ENCODE measurements at regions not wholly inside any gene's neighbourhood (a gene's known extent, or its start where the extent isn't known, plus 50 kb on each side); places are given as distances from the start of the nearest gene placed in this dataset.
"Not testable (repeated sequence)": the region's sequence is repeated elsewhere in the genome, so short reads cannot be mapped to it uniquely, and the experiment has no call there.

GRCh38 chr22:48718818-48719500, 1108.7 kb downstream of the BRD1 start:
- no peak overlapping the region for H3K4me3 ChIP-seq
- no peak overlapping the region for H3K27ac ChIP-seq
- no peaks in the 10 kb centered on the region for H3K9me3 ChIP-seq (ENCODE audit: low read depth, low read length)
- H3K9ac ChIP-seq (ENCODE audit: insufficient read length) = no peak overlapping the region
- peaks cover 20% of the 10 kb centered on the region for H3K36me3 ChIP-seq (ENCODE audit: insufficient read depth, low read length)
- no peak for DNase-seq (ENCODE audit: low read depth, low spot score)
- TF ChIP-seq POLR2AphosphoS5 (IDR thresholded peaks at IDR 0.05; ENCODE audit: borderline replicate concordance, low read depth, low read length) (no peak), EZH2 (IDR thresholded peaks at IDR 0.05) (no peak), FOXP2 (optimal IDR thresholded peaks at IDR 0.05; ENCODE audit: control extremely low read depth, extremely low read length, insufficient read depth) (no peak)

GRCh38 chr22:48717883-48718817, 1109.5 kb downstream of the BRD1 start:
- no peak for TF ChIP-seq POLR2AphosphoS5 (IDR thresholded peaks at IDR 0.05; ENCODE audit: borderline replicate concordance, low read depth, low read length)
- TF ChIP-seq FOXP2 (optimal IDR thresholded peaks at IDR 0.05; ENCODE audit: control extremely low read depth, extremely low read length, insufficient read depth) = no peak
- no peak for TF ChIP-seq EZH2 (IDR thresholded peaks at IDR 0.05)
- H3K36me3 ChIP-seq (ENCODE audit: insufficient read depth, low read length) = peaks cover 25% of the 10 kb centered on the region
- DNase-seq (ENCODE audit: low read depth, low spot score) = no peak
- no peak overlapping the region for H3K9ac ChIP-seq (ENCODE audit: insufficient read length)
- no peaks in the 10 kb centered on the region for H3K9me3 ChIP-seq (ENCODE audit: low read depth, low read length)
- no peak overlapping the region for H3K27ac ChIP-seq
- H3K4me3 ChIP-seq = no peak overlapping the region

GRCh38 chr22:48717076-48717810, 1110.4 kb downstream of the BRD1 start:
- TF ChIP-seq POLR2AphosphoS5 (IDR thresholded peaks at IDR 0.05; ENCODE audit: borderline replicate concordance, low read depth, low read length) (no peak), FOXP2 (optimal IDR thresholded peaks at IDR 0.05; ENCODE audit: control extremely low read depth, extremely low read length, insufficient read depth) (no peak), EZH2 (IDR thresholded peaks at IDR 0.05) (no peak)
- Histone ChIP-seq H3K27ac (no peak overlapping the region), H3K9ac (ENCODE audit: insufficient read length) (no peak overlapping the region), H3K4me3 (no peak overlapping the region), H3K9me3 (ENCODE audit: low read depth, low read length) (no peaks in the 10 kb centered on the region), H3K36me3 (ENCODE audit: insufficient read depth, low read length) (peaks cover 32% of the 10 kb centered on the region)
- no peak for DNase-seq (ENCODE audit: low read depth, low spot score)

GRCh38 chr22:48716154-48716553, 1111.5 kb downstream of the BRD1 start:
- H3K9ac ChIP-seq (ENCODE audit: insufficient read length); H3K27ac ChIP-seq; H3K4me3 ChIP-seq; H3K9me3 ChIP-seq (ENCODE audit: low read depth, low read length); DNase-seq (ENCODE audit: low read depth, low spot score): not testable (repeated sequence)
- peaks cover 39% of the 10 kb centered on the region for H3K36me3 ChIP-seq (ENCODE audit: insufficient read depth, low read length)

- Histone ChIP-seq H3K36me3 (ENCODE audit: insufficient read depth, low read length) (peaks cover 44% of the 10 kb centered on the region), H3K9ac (ENCODE audit: insufficient read length) (no peak overlapping the region), H3K4me3 (no peak overlapping the region), H3K27ac (no peak overlapping the region), H3K9me3 (ENCODE audit: low read depth, low read length) (no peaks in the 10 kb centered on the region)
- DNase-seq (ENCODE audit: low read depth, low spot score) = no peak
- no peak for TF ChIP-seq EZH2 (IDR thresholded peaks at IDR 0.05)
- TF ChIP-seq FOXP2 (optimal IDR thresholded peaks at IDR 0.05; ENCODE audit: control extremely low read depth, extremely low read length, insufficient read depth) = no peak
- TF ChIP-seq POLR2AphosphoS5 (IDR thresholded peaks at IDR 0.05; ENCODE audit: borderline replicate concordance, low read depth, low read length) = no peak
These were observed 1112.2 kb downstream of the BRD1 start for GRCh38 chr22:48715511-48715910.

GRCh38 chr22:48714231-48714630, 1113.4 kb downstream of the BRD1 start:
- no peaks in the 10 kb centered on the region for H3K9me3 ChIP-seq (ENCODE audit: low read depth, low read length)
- TF ChIP-seq POLR2AphosphoS5 (IDR thresholded peaks at IDR 0.05; ENCODE audit: borderline replicate concordance, low read depth, low read length) = no peak
- no peak for TF ChIP-seq FOXP2 (optimal IDR thresholded peaks at IDR 0.05; ENCODE audit: control extremely low read depth, extremely low read length, insufficient read depth)
- TF ChIP-seq EZH2 (IDR thresholded peaks at IDR 0.05) = no peak
- H3K27ac ChIP-seq = no peak overlapping the region
- H3K4me3 ChIP-seq = no peak overlapping the region
- H3K36me3 ChIP-seq (ENCODE audit: insufficient read depth, low read length) = peaks cover 52% of the 10 kb centered on the region
- DNase-seq (ENCODE audit: low read depth, low spot score) = no peak
- H3K9ac ChIP-seq (ENCODE audit: insufficient read length) = no peak overlapping the region

- H3K9me3 ChIP-seq (ENCODE audit: low read depth, low read length) = no peaks in the 10 kb centered on the region
These were observed 1114.1 kb downstream of the BRD1 start for GRCh38 chr22:48713272-48714205.

More at GRCh38 chr22:48713272-48714205, 1114.1 kb downstream of the BRD1 start:
- Histone ChIP-seq H3K4me3 (no peak overlapping the region), H3K27ac (no peak overlapping the region), H3K36me3 (ENCODE audit: insufficient read depth, low read length) (peaks cover 54% of the 10 kb centered on the region), H3K9ac (ENCODE audit: insufficient read length) (no peak overlapping the region)
- TF ChIP-seq FOXP2 (optimal IDR thresholded peaks at IDR 0.05; ENCODE audit: control extremely low read depth, extremely low read length, insufficient read depth) = no peak
- DNase-seq (ENCODE audit: low read depth, low spot score) = no peak
